K562 (cell line): ENCODE measurements at regions not wholly inside any gene's neighbourhood (a gene's known extent, or its start where the extent isn't known, plus 50 kb on each side); places are given as distances from the start of the nearest gene placed in this dataset.

Source experiments
- ATAC-seq: fragments of 200-7000 bp; cut with Tn5 transposase; 3 replicates; pipeline ENCODE4 v1.9.1; 2020; ENCODE audit warnings: moderate library complexity
- BruUV-seq: library from RNA; stranded (reverse); fragments of 400-500 nt; replicated peaks from 2 replicates; lab custom pipeline; 2021; lab: Mats Ljungman, UMichigan
- CTCF ChIA-PET: fragments of 300-600 bp; formaldehyde crosslinking; extraction: SDS; loops from one replicate; lab custom pipeline; 2021; ENCODE audit warnings: low intra/inter-chr PET ratio; lab: Yijun Ruan, JAX
- POLR2A ChIA-PET: fragments of 300-600, 350-650 bp; sonication (Branson Sonifier 250); formaldehyde crosslinking; extraction: SDS; loops from one replicate; lab custom pipeline; 2021; ENCODE audit warnings: antibody characterized with exemption, inconsistent platforms; lab: Yijun Ruan, JAX
- DNase-seq, 4 experiments: peaks; one replicate each; pipeline versions ENCODE4 v3.0.0 to v3.0.0-alpha.2; 2011 to 2018; ENCODE audit warnings: low spot score in 3 of 4, mixed read lengths in 3 of 4; ENCODE audit errors: extremely low read depth in 1 of 4
- FAIRE-seq: peaks from 2 replicates; lab custom pipeline; 2011; peaks lifted over from hg19 to GRCh38; lab: Jason Lieb, UNC
- H2AFZ ChIP-seq: 2 replicates; pipeline ENCODE4 v1.6.0; 2011; ENCODE audit warnings: low read depth, low read length, control low read depth, inconsistent platforms
- H3K27ac ChIP-seq: fragments of 200-600 bp; 3 replicates; pipeline ENCODE4 v1.8.0; 2011; ENCODE audit warnings: low read depth, mild to moderate bottlenecking, control low read depth, inconsistent platforms, low read length, moderate library complexity, mixed read lengths; ENCODE audit errors: extremely low read depth
- H3K27me3 ChIP-seq, 2 experiments: fragments of 300-600 bp in 1 of 2; 2 replicates in 1 of 2; 3 replicates in 1 of 2; pipeline versions ENCODE4 v1.6.0 to v1.8.0; 2011; ENCODE audit warnings: inconsistent platforms in 2 of 2, low read length in 2 of 2, mild to moderate bottlenecking in 1 of 2, mixed read lengths in 1 of 2, moderate library complexity in 1 of 2; ENCODE audit not compliant: control insufficient read depth in 2 of 2, insufficient read depth in 2 of 2
- H3K36me3 ChIP-seq: fragments of 300-600 bp; 3 replicates; pipeline ENCODE4 v1.8.0; 2011; ENCODE audit warnings: mild to moderate bottlenecking, low read length, inconsistent platforms; ENCODE audit not compliant: control insufficient read depth, insufficient read depth
- H3K4me1 ChIP-seq, 2 experiments: fragments of 200-600 bp in 1 of 2; replicated peaks in 1 of 2; 2 replicates in 1 of 2; 3 replicates in 1 of 2; pipeline versions ENCODE4 v1.5.1 to v1.8.0; 2011; ENCODE audit warnings: inconsistent platforms in 2 of 2, low read length in 2 of 2, mild to moderate bottlenecking in 1 of 2, mixed read lengths in 1 of 2, moderate library complexity in 1 of 2; ENCODE audit not compliant: control insufficient read depth in 2 of 2, insufficient read depth in 2 of 2
- H3K4me2 ChIP-seq: 2 replicates; pipeline ENCODE4 v1.6.1; 2011; ENCODE audit warnings: low read length, control low read depth, inconsistent platforms, mixed read lengths; ENCODE audit not compliant: insufficient read depth
- H3K4me3 ChIP-seq: fragments of 200-600 bp; sonication (generic), shearing (Covaris generic); 2 replicates; pipeline ENCODE4 v1.5.1; 2016; ENCODE audit warnings: control low read depth, inconsistent platforms
- H3K79me2 ChIP-seq: fragments of 200-600 bp; 3 replicates; pipeline ENCODE4 v1.8.0; 2011; ENCODE audit warnings: low read length, inconsistent platforms; ENCODE audit not compliant: control insufficient read depth, insufficient read depth
- H3K9ac ChIP-seq, 2 experiments: 2 replicates each; pipeline versions ENCODE4 v1.6.0 to v1.6.1; 2011; ENCODE audit warnings: low read depth in 2 of 2, low read length in 2 of 2, control low read depth in 1 of 2, inconsistent platforms in 1 of 2, mild to moderate bottlenecking in 1 of 2, mixed read lengths in 1 of 2; ENCODE audit not compliant: insufficient read depth in 1 of 2
- H3K9me1 ChIP-seq: one replicate; pipeline ENCODE4 v1.6.0; 2011; ENCODE audit warnings: inconsistent platforms, mild to moderate bottlenecking, low read length, moderate library complexity; ENCODE audit not compliant: control insufficient read depth, insufficient read depth
- H3K9me3 ChIP-seq: replicated peaks from 2 replicates; pipeline ENCODE4 v1.5.1; 2011; ENCODE audit warnings: low read depth, low read length, inconsistent platforms; ENCODE audit not compliant: control insufficient read depth, insufficient read depth
- H4K20me1 ChIP-seq: replicated peaks from 2 replicates; pipeline ENCODE4 v1.6.1; 2011; ENCODE audit warnings: low read length, inconsistent platforms, mixed read lengths; ENCODE audit not compliant: control insufficient read depth, insufficient read depth
- AFF4 ChIP-seq: sonication (generic); formaldehyde crosslinking; IDR thresholded peaks from 2 replicates; pipeline ENCODE4 v1.8.0; 2023; ENCODE audit warnings: mild to moderate bottlenecking, missing genetic modification reagents
- ARID1B ChIP-seq: fragments of 450-650 bp; IDR thresholded peaks from 2 replicates; pipeline ENCODE4 v1.6.1; 2016; ENCODE audit warnings: antibody characterized with exemption, mild to moderate bottlenecking, inconsistent platforms
- ARID4B ChIP-seq: sonication (generic); formaldehyde crosslinking; IDR thresholded peaks from 2 replicates; pipeline ENCODE4 v1.8.0; 2022; ENCODE audit warnings: mild to moderate bottlenecking, missing genetic modification reagents
- DACH1 ChIP-seq: fragments of 450-650 bp; IDR thresholded peaks from 2 replicates; pipeline ENCODE4 v1.6.1; 2018; ENCODE audit not compliant: partially characterized antibody
- HDAC1 ChIP-seq, 2 experiments: fragments of 450-650 bp; IDR thresholded peaks; 2 replicates each; pipeline ENCODE4 v1.6.1; 2016 to 2017; ENCODE audit warnings: inconsistent platforms in 1 of 2, mild to moderate bottlenecking in 1 of 2, moderate library complexity in 1 of 2
- HMGXB4 ChIP-seq: sonication (generic); formaldehyde crosslinking; IDR thresholded peaks from 2 replicates; pipeline ENCODE4 v1.8.1; 2023; ENCODE audit warnings: mild to moderate bottlenecking, missing genetic modification reagents
- JUND ChIP-seq, 2 experiments: IDR thresholded peaks; 2 replicates in 1 of 2; 3 replicates in 1 of 2; pipeline ENCODE4 v1.6.1; 2011; ENCODE audit warnings: borderline replicate concordance in 2 of 2, low read depth in 2 of 2, low read length in 2 of 2, improper control_type of control experiment in 1 of 2, missing biosample characterization in 1 of 2, missing genetic modification characterization in 1 of 2, missing genetic modification reagents in 1 of 2
- SAFB ChIP-seq: fragments of 200-400 bp; formaldehyde crosslinking; IDR thresholded peaks from 2 replicates; pipeline ENCODE4 v1.6.1; 2017; ENCODE audit warnings: low read depth, low read length, borderline replicate concordance
- SMARCA4 ChIP-seq: fragments of 450-650 bp; IDR thresholded peaks from 2 replicates; pipeline ENCODE4 v1.6.1; 2016
- SOX6 ChIP-seq: fragments of 450-650 bp; IDR thresholded peaks from 2 replicates; pipeline ENCODE4 v1.6.1; 2014; ENCODE audit warnings: mild to moderate bottlenecking
- SRF ChIP-seq, 2 experiments: fragments of 250-450, 450-650 bp in 1 of 2; sonication (Bioruptor Pico) in 1 of 2; sonication (generic) in 1 of 2; formaldehyde crosslinking; IDR thresholded peaks; 2 replicates each; pipeline versions ENCODE4 v1.5.0 to v1.5.1; 2020 to 2022; ENCODE audit warnings: mild to moderate bottlenecking in 1 of 2, missing genetic modification reagents in 1 of 2
- ZNF699 ChIP-seq: fragments of 250-450 bp; sonication (Bioruptor Pico); IDR thresholded peaks from 2 replicates; pipeline ENCODE4 v1.8.0; 2021; ENCODE audit warnings: mild to moderate bottlenecking, moderate library complexity; ENCODE audit not compliant: insufficient replicate concordance
- ZNF785 ChIP-seq: fragments of 250-450 bp; sonication (Bioruptor Pico); IDR thresholded peaks from 2 replicates; pipeline ENCODE4 v1.4.0; 2020; ENCODE audit warnings: mild to moderate bottlenecking
- WGBS: fragments of 100-300 bp; shearing (Covaris generic); methylation state at CpG from one replicate; pipeline ENCODE4 v1.1.6; 2016; ENCODE audit warnings: low coverage, mixed read lengths; ENCODE audit not compliant: insufficient coverage; ENCODE audit errors: missing lambda C conversion rate; 5-methylcytosine and 5-hydroxymethylcytosine counted together
- in situ Hi-C: fragments of 300-500 bp; cut with MboI; formaldehyde crosslinking; loops from 4 replicates; pipeline ENCODE4 v1.15.0; 2018; ENCODE audit warnings: inconsistent platforms, mixed read lengths
- intact Hi-C: fragments of 100-400 bp; cut with micrococcal nuclease; formaldehyde crosslinking; loops from 2 replicates; pipeline ENCODE4 v1.14.2; 2022

GRCh38 chr1:60958001-60958400, 124.4 kb upstream of the NFIA start:
- in situ Hi-C loops (no loop called here), intact Hi-C loops (no loop called here)
- no peaks in the 10 kb centered on the region for H4K20me1 ChIP-seq
- DNase-seq (peak; percentile 23 to 86 (median 54)), ATAC-seq (peak; percentile 90), FAIRE-seq (peak; percentile 96)
- WGBS: 6% methylated on average over 3 of the region's 3 CpGs
- H3K9me1 ChIP-seq: no peaks in the 10 kb centered on the region
- peak overlapping the region; percentile 40 for H3K4me2 ChIP-seq
- ChIA-PET POLR2A (no interaction called here), CTCF (no interaction called here)
- H3K27me3 ChIP-seq: no peaks in the 10 kb centered on the region
- peaks cover 6 to 31% of the 10 kb centered on the region in 2 experiments; a peak in 4 of 5 replicates for H3K4me1 ChIP-seq
- no peaks in the 10 kb centered on the region for H3K79me2 ChIP-seq
- H2AFZ ChIP-seq: peak overlapping the region; percentile 81
- no TSS peak for BruUV-seq
- H3K9ac ChIP-seq: peak overlapping the region in 1 of 2 experiments; percentile 8; a peak in 1 of 4 replicates
- peaks cover 7% of the 10 kb centered on the region; the same call in 1 of the 2 replicates for H3K9me3 ChIP-seq
- H3K36me3 ChIP-seq: peaks cover 2% of the 10 kb centered on the region; the same call in 2 of the 3 replicates
- H3K27ac ChIP-seq: peak overlapping the region; percentile 73; the same call in 2 of the 3 replicates
- H3K4me3 ChIP-seq: no peak overlapping the region
- TF ChIP-seq AFF4 (no peak), DACH1 (peak; percentile 65), HDAC1 (IDR thresholded peaks at IDR 0.05) (no peak), ARID4B (no peak), ZNF785 (CRISPR knock-in tag) (no peak), SRF (CRISPR knock-in tag; IDR thresholded peaks at IDR 0.05) (no peak), JUND (IDR thresholded peaks at IDR 0.05; ENCODE audit: borderline replicate concordance, low read depth, low read length) (peak; percentile 87), JUND (tag; IDR thresholded peaks at IDR 0.05; ENCODE audit: borderline replicate concordance, low read depth, low read length) (peak; percentile 74; the same call in 2 of the 3 replicates), ARID1B (peak; percentile 74), SAFB (no peak), ZNF699 (CRISPR knock-in tag) (no peak), HMGXB4 (CRISPR knock-in tag) (no peak), SMARCA4 (peak; percentile 84), SOX6 (peak; percentile 55)
